ENCODE measurements at regions not wholly inside any gene's neighbourhood (a gene's known extent, or its start where the extent isn't known, plus 50 kb on each side); places are given as distances from the start of the nearest gene placed in this dataset.

- no peak for TF ChIP-seq POLR2A (IDR thresholded peaks at IDR 0.05)
- no peak for TF ChIP-seq CTCF (IDR thresholded peaks at IDR 0.05)
Measured at GRCh38 chr1:244226435-244226834, 175.4 kb downstream of the ZBTB18 start.

Data from lower leg skin (tissue), 3 donors.